ENCODE measurements at regions not wholly inside any gene's neighbourhood (a gene's known extent, or its start where the extent isn't known, plus 50 kb on each side); places are given as distances from the start of the nearest gene placed in this dataset.

- TF ChIP-seq CTCF (IDR thresholded peaks at IDR 0.05) (no peak), EP300 (IDR thresholded peaks at IDR 0.05) (no peak)
Observed at GRCh38 chr3:36220173-36220572, 160.1 kb upstream of the STAC start.

All from esophagus muscularis mucosa (tissue), 3 donors.